NOMO-1 (cell line): ENCODE measurements at regions not wholly inside any gene's neighbourhood (a gene's known extent, or its start where the extent isn't known, plus 50 kb on each side); places are given as distances from the start of the nearest gene placed in this dataset.

Experiments used
- DNase-seq, 2 experiments: peaks; one replicate each; lab custom pipeline; 2025; ENCODE audit not compliant: unreplicated experiment in 2 of 2; lab: John Stamatoyannopoulos, UW

DNA sequence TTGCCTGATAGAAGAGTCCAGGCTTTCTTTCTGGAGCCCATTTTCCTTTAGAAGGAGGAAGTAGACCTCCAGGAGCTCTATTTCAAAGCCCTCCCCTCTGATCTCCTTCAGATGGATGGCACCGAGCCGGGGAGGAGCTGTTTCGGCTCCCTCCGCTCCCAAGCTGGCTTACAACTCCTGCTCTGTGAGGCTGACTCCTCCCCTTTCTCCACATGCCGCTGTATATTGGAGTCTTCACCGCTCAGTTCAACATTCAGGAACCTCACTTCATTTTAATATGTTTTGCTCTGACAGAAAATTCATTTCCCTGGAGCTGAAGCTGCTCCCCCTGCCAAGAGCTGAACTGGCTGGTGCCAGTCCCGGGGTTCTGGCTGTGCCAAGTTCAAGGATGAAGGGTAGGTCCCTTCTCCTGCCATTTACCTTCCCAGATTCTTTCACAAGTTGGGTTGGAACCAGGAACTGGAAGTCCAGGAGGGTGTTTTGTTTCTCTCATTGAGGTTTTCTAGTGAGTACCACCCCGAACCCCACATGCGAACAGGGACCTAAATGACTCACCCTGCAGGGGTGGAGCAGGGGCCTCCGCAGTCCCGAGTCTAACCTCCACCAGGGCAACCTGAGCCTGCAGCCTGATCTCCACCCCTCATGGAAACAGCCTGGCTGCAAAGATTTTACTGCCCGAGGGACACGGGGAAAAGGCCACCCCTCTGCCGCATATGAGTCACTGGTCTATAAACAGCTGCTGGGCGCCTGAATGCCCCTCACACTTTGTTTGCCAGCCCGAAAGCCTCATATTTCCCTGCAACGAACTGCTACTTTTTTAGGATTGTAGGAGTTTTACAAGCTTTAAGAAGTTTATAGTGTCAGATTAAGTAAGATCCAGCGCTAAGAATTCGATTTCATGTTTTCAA, 68.6 kb upstream of the FOXA2 start:
- DNase-seq: no peak

DNA sequence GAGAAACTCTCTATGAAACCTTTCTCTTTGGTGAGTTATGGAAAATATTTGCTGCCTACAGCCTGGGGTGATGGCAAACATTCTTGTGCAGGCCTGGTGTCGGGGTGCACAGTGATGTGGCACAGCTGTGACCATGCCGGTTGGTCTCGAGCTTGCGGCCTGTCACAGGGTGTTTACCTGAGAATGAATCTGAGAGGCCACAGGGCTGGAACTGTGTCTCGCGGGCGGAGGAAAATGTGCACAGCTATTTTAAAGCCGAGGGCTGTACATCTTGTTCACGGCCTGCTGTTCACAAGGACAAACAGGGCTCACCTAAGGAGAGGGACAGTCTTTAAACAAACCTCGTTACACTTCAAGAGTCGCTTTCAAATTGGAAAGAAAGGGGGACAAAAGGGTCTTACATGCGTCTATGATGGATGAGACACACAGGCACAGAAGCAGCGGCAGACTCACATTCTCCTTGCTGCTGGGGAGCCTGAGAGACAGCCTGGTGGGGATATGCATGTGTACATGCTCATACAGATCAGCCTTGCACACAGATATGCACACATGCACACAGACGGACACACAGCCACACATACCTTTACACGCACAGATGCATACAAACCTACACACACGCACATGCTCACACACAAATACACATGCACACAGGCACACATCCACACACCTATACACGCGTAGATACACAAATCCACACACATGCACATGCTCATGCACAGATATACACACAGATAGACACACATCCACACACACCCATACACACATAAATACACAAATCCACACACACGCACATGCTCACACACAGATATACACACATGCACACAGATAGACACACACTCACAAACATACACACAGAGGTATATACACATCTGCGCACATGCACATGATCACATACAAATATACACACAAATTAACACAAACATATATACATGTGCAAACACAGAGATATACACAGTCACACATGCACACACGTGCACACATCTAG, 69.6 kb upstream of the FOXA2 start:
- DNase-seq: no peak

GRCh38 chr20:22663528-22664025, 79.2 kb upstream of the FOXA2 start:
- DNase-seq: no peak

- DNase-seq: no peak
These were observed 82.8 kb upstream of the FOXA2 start for GRCh38 chr20:22667198-22667597.

DNA sequence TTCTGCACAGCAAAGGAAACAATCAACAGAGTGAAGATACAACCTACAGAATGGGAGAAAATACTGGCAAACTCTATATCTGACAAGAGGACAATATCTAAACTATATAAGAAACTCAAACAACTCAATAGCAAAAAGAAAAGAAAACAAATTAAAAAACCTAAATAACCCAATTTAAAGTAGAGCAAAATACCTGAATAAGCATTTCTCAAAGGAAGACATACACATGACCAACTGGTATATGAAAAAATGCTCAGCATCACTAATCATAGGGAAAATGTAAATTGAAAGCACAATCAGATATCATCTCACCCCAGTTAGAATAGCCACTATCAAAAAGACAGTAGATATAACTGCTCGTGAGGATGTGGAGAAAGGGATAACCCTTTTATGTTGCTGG, 87.8 kb upstream of the FOXA2 start:
- DNase-seq: no peak

DNA sequence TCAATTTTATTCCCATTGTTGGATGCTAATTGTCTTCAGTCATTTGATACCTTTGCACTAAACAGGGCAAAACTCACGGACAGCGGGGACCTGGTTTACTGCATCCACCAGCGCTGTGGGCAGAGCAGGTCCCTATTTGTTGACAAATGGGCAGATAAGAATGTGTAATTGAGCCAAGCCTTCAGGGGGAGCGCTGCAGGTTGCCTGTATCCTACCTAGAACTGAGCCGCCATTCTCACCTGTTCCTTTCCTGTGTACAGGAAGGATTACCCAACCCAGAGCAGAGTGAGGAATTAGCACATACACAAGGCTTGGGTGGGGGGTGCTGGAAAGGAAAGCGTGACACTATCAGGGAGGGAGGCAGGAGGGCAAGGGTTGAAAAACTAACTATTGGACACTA, 89.1 kb upstream of the FOXA2 start:
- no peak for DNase-seq

- DNase-seq: peak in 1 of 2 experiments; percentile 18
These were observed 91.0 kb upstream of the FOXA2 start for GRCh38 chr20:22675341-22675740.

DNA sequence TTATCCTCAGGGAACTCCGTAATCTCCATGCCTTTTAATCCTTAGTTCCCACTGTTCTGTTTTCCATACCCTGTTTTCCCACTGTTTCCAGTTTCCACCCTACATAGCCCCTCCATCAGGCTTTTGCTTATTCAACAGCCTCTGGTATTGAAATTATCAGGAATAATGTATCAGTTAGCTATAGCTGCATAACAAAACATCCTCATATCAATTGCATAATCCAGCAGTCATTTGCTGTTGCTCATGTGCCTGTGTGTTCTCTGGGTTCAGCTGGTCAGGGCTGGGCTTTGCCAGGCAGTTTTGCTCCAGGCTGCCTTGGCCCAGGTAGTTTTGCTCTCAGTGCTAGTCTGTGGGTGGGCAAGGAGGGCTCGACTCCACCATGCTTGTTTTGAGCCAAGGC, 94.3 kb upstream of the FOXA2 start:
- no peak for DNase-seq

GRCh38 chr20:22679197-22679596, 94.8 kb upstream of the FOXA2 start:
- DNase-seq: no peak

GRCh38 chr20:22680031-22680740, 95.8 kb upstream of the FOXA2 start:
- DNase-seq: no peak

- DNase-seq: peak in 1 of 2 experiments; percentile 5
These were observed 97.3 kb upstream of the FOXA2 start for GRCh38 chr20:22681591-22682248.

DNA sequence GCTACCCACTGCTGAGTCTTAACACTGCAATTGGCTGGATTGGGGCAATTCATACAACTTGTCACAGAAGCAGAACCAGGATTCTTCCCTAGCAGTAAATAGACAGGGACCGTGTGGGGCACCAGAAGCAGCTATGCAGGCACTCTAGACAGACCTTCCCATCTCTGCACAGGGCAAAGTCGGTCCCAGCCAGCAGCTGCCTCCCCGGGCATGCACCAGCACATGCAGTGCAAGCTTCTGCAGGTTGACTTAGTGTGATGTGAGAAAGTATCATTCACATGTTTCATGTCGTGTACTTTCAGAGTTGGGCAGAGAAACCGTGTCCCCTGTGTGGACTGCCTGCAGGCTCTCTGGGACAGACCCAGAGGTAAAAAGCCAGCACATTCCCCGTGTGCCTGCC, 98.0 kb upstream of the FOXA2 start:
- no peak for DNase-seq

DNA sequence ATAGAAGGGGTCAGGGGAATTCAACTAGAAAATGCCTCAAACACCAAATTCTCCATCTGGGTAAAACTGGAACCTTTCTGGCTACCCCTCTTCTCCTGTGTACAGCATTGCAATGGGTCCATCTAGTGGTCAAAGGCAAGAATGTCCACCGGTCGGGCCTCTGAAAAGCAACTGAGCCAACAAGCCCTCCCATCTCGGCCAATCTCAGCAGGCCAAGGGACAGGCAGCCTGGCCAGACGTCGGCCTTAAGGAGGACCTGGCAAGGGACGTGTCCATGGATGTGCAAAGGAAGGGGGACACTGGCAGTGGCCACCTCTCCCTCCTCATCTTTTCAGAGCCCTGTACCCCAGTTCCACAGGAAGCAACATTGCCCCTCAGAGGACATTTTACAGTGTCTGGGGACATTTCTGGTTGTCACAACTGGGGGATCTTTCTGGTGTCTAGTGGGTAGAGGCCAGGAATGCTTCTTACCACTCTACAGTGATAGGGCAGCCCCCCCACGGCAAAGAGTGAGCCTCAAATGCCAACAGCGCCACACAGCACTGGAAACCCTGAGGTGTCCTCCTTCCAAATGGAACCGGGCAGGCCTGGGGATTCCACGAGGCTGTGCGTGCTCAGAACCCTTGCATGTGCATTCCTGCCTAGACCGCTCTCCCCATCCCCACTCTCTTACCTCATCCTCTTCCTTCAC, 99.8 kb upstream of the FOXA2 start:
- DNase-seq: peak; percentile 21 to 54

GRCh38 chr20:22684763-22685443, 100.5 kb upstream of the FOXA2 start:
- DNase-seq: no peak

GRCh38 chr20:22686097-22686496, 101.7 kb upstream of the FOXA2 start:
- peak in 1 of 2 experiments; percentile 1 for DNase-seq

DNA sequence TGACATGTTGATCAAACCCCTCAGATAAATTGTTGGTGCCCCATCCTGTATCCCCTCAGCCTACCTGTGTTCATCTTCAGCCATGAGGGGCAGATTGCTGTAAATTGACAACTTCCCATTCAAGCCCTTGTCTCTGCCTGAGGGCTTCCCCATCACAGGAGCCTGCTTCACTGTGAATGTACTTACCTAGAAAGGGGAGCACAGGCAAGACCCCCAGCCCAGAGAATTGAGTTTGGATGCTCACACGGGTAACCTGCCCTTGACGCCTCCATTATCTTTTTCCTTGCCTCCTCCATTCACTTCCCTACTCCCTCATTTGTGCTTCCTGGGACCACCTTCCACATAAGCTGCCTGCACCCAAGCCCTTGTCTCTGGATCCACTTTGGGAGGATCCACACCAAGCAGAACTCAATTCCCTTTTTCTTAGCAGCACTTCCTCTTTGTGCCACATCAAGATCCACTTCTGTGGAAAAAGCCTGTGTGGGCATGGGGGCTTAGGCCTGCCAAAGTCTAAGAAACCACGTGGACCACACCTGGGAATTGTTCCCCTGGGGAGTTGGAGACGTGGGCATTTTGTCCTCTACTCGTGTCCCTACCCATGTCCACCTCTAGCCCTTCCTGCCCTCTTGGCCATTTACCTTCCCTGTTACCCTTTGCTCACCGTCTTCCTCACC, 103.4 kb upstream of the FOXA2 start:
- peak in 1 of 2 experiments; percentile 17 for DNase-seq

DNA sequence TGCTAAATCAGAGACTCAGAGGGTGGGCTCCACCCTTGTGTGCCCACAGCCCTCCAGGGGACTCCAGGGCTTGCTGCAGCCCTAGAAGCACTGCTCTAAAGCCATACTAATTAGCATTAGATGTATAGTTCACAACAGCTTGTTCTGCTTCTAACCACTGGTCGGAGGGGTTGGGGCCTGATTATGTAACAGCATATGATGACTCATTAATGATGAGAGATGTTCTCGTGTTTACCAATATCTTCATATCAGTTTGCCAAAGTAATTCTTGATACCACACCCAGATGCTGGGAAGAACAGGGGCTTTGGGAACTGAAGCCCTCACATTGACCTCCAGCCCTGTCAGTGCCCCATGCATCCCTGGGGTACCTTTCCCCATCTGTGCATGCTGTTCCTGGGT, 104.1 kb upstream of the FOXA2 start:
- peak; percentile 31 to 50 for DNase-seq

DNA sequence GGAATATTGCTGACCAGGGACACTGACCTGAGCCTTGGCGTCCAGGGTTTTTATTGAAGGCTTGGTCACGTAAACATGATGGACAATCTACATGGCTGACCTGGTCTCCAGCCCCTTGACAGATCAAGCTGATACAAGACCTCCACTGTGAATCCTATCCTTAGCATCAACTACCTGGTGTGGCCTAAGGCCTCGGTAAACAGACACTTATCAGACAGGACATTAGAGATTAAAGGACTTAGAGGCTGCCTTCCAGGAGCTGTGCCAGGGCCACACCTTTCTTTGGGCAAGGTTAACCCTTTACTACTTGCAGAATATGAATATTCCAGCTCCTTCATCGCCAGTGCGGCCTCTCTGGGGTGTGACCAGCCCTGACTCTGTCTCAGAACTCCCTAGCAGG, 104.9 kb upstream of the FOXA2 start:
- DNase-seq: no peak
